ENCODE measurements at regions not wholly inside any gene's neighbourhood (a gene's known extent, or its start where the extent isn't known, plus 50 kb on each side); places are given as distances from the start of the nearest gene placed in this dataset.

- no peak for TF ChIP-seq CTCF (IDR thresholded peaks at IDR 0.05; ENCODE audit: low read length)
- TF ChIP-seq EZH2phosphoT487 (IDR thresholded peaks at IDR 0.05; ENCODE audit: low read length): no peak
Observed at GRCh38 chr2:7598402-7598801, 681.2 kb downstream of the RNF144A start.
